HG02610 (cell line): ENCODE measurements at regions not wholly inside any gene's neighbourhood (a gene's known extent, or its start where the extent isn't known, plus 50 kb on each side); places are given as distances from the start of the nearest gene placed in this dataset.

Experiments
- ATAC-seq: cut with Tn5 transposase; IDR thresholded peaks from one replicate; pipeline ENCODE4 v1.9.1; 2021; ENCODE audit warnings: mild to moderate bottlenecking, moderate library complexity; ENCODE audit not compliant: unreplicated experiment

DNA sequence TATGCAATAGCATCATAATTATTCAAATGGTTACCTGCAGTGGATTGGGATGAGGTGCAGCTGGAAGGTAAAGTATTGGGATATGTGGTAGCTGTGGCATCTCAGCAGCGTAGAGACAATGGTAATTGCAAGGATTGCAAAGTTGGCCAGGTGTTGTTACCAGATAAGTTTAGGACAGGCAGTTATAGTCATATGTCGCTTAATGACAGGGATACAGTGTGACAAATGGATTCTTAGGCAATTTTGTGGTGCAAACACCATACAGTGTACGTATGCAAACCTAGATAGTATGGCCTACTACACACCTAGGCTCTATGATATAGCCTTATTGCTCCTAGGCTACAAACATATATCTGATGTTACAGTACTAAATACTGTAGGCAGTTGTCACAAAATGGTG lies 163.5 kb upstream of the LYZL2 start:
- ATAC-seq, result no peak

DNA sequence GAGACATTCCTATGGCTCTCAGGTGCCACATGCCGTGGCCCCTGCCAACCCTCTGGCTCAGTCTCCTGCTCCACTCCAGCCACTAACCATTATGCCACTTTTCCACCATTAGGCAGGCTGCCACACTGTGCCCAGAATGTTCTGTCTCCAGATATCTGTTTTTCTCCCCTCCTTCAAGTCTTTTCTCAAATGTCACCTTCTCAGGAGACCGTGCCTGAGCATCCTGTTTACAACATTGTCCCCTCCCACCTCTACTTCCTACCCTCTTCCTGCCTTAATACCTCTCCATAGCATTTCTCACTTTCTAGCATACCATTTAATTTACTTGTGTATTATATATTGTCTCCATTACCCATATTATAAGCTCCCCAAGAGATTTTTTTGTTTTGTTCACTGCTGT lies 162.5 kb upstream of the LYZL2 start:
- ATAC-seq, result no peak

DNA sequence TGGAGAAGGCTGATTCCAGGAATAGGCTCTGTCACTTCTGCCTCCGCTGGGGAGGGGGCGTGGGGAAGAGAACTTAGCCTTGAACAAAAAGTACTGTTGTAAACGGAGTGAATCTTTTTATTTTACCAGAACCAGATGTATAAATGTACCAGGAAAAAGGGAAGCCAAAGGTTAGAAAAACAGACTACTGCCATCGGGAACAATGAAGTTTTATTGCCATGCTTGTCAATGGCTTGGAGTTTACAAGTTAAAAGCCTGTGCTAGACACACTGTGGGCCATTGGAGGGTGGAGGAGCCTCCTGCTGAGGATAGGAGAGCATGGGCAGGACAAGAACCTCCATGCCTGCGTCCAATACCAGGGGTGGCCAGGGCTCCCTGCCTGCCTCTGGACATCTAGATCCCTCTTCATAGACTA lies 161.7 kb upstream of the LYZL2 start:
- ATAC-seq, result no peak

DNA sequence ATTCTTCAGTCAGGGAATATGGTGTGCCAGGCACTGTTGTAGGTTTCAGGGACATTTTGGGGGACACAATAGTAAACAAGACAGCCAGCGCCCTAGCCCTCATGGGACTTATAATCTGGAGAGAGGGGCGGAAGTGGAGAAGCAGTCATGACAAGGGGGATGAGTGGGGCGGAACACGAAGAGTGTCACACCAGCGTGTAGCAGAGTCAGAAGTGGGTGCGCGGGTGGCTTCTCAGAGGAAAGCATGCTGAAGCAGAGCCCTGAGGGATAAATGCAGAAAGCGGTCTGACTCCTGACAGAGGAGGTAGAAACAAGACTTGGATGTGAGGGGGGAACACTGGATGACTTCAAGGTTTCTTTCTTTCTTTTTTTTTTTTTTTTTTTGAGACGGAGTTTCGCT lies 160.3 kb upstream of the LYZL2 start:
- ATAC-seq, result no peak

- no peak for ATAC-seq
Observed at GRCh38 chr10:30788307-30788706, 158.8 kb upstream of the LYZL2 start.

GRCh38 chr10:30786906-30787305 lies 157.4 kb upstream of the LYZL2 start:
- no peak for ATAC-seq

DNA sequence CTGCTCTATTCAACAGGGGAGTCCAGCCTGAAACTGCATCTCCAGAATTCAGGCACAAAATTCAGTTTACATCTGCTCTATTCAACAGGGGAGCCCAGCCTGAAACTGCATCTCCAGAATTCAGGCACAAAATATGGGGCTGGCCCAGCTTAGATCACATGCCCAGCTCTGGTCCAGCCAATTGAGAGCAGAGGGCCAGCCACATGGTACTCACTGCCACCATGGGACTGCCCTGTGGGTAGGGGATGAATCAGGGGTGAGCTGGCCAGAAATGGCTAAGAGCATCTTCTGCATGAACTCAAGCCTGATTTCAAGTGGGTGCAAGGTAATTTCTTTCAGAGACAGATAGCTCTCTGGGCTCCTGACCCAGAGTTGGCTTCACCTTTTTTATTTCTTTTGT lies 156.6 kb upstream of the LYZL2 start:
- no peak for ATAC-seq

DNA sequence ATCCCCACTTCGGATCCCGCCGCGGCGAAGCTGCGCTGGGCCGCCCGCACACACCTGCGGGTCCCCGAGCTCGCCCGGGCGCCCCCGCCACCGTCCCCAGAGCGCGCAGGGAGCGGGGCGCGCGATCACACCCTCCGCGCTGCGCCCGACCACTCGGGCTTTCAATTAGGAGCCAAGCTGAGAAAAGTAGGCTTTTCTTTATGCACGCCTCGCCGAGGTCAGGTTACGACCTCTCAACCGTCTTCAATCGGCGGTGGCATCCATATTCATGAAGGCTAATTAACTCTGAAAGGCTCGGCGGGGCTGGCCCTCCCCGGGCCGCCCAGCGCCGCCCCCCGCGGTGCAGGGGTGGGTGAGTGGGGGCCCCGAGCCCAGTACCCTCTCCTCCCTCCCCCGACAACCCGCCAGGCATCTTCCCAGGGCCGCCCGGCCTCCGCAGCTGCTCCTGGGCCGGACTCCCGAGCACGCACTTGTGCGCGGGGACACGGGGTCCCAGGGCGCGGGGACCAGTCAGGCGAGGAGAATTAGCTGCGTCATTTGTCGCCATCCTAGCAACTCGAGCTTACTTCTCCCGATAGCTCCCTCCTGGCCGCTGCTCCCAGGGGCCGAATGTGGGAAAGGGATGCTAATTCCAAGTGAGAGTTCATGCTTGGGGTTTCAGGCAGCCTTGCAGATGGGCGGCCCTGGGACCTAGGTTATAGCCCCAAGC lies 155.5 kb upstream of the LYZL2 start:
- ATAC-seq, result no peak

GRCh38 chr10:30784524-30784896 lies 155.0 kb upstream of the LYZL2 start:
- no peak for ATAC-seq

DNA sequence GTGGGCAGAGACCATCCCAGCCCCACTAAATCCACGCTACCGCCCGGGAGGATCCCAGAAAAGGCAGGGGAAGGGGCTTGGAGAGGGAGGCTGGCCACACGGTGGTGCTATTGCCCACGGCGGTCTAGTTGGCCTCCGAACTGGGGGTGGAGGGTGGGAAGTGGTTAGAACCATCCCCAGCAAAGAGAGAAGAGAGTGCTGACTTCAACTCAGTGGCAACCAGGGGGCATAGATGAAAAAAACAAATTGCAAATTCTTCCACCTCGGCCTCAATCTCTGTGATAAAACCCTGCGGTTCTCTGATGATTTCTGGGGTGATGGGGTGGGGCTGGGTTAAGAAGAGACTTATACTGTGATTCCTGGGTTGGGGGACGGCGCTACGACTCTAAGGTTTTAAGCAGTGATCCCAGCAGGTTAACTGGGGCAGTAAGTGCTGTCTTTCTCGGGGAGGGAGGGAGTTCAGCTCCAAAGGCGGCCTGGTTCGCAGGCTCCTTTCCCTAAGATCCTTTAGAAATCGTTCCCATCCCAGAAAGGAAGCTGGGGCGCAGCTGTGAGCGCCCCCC lies 154.5 kb upstream of the LYZL2 start:
- no peak for ATAC-seq

DNA sequence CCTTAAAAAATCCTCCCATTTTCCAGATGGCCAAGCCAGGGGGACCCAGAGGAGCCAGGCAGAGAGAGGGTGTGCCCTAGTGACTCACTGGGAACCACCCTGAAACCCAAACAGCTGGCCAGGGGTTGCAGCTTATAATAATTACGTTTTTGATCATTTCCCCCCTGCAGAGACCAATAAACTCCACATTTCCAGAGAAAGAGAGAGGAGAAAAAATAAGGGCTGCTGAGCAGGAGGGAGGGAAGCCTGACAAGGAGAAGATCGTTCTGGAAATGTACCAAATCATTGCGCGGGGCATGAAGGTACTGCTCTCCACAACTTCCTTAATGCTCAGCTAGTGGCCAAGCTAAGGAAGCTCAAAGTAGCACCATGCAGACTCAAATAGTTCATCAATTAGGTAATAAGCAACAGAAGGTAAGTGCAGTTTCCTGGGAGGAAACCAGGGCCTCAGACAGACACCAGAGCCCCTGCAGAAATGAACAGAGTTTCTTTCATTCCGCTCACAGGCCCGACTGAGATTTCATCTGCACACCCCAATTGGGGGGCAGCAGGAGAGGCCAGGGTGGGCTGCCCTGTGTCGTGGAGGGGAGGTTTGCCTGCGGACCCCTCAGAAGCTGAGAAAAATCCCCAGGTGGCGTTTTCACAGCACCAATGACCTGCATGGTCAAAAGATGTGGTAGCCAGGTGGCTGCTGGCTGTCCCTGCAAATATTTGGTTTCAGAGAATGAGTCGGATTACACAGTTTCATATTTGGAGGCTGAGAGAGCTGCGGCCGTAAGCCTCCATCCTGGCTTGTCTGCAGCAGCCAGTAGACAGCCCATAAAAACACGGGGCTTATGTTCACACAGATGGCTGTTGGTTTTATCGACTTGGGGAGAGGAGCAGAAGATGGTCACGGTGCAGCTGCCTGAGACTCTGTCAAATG lies 153.2 kb upstream of the LYZL2 start:
- no peak for ATAC-seq

DNA sequence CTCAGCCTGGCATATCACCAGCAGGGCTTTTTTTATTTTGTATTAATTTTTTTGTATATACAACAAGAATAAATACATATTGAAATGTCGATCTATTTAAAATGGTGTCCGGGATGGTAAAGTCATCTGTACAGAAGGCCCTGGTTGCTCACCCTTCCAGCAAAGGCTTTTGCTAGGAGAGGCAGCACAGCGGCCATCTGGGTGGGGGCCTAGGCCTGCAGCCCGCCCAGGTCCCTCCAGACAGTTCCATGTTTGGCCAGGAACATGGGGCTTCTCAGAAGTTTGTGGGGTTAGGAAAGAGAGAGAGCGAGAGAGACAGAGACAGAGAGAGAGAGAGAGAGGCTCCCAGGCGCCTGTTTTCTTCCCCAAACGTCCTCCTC lies 152.6 kb upstream of the LYZL2 start:
- no peak for ATAC-seq

- ATAC-seq, result no peak
Observed at GRCh38 chr10:30781670-30782121, 152.1 kb upstream of the LYZL2 start.

DNA sequence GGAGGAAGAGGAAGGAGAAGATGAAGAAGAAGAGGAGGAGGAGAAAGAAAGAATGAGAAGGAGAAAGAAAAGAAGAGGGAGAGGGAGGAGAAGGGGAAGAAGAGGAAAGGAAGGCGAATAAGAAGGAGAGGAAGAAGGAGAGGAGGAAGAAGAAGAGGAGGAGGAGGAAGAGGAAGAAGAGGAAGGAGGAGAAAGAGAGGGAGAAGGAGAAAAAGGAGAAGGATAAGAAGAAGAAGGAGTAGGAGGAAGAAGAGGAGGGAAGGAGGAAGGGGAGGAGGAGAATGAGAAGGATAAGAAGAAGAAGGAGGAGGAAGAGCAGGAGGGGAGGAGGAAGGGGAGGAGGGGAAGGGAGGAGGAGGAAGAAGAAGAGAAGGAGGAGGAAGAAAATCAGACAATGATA lies 149.2 kb upstream of the LYZL2 start:
- ATAC-seq, result no peak

GRCh38 chr10:30775779-30776591 lies 146.4 kb upstream of the LYZL2 start:
- ATAC-seq, result no peak

- no peak for ATAC-seq
Observed at GRCh38 chr10:30774261-30774660, 144.7 kb upstream of the LYZL2 start.

- no peak for ATAC-seq
Observed at GRCh38 chr10:30773501-30773900, 143.9 kb upstream of the LYZL2 start.

DNA sequence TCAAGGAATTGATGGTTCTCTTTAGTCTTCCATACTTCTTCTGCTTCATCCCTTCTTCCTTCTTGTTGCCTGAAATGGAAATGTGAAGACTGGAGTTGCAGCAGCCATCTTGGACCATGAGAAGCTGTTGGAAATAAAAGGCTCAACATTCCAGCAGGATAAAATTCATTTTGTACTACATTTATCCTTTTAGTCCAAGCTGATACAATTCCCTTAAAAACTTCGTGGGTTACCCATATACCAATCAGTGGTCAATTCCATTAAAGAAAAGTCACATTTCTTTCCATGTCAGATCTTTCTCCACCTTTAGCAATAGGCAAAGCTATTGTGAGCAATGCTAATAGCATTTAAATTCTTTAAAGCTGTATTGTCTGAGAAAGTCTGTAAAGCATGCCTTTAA lies 141.3 kb upstream of the LYZL2 start:
- no peak for ATAC-seq

- no peak for ATAC-seq
Observed at GRCh38 chr10:30770229-30770628, 140.7 kb upstream of the LYZL2 start.

GRCh38 chr10:30769361-30769760 lies 139.8 kb upstream of the LYZL2 start:
- ATAC-seq, result no peak

DNA sequence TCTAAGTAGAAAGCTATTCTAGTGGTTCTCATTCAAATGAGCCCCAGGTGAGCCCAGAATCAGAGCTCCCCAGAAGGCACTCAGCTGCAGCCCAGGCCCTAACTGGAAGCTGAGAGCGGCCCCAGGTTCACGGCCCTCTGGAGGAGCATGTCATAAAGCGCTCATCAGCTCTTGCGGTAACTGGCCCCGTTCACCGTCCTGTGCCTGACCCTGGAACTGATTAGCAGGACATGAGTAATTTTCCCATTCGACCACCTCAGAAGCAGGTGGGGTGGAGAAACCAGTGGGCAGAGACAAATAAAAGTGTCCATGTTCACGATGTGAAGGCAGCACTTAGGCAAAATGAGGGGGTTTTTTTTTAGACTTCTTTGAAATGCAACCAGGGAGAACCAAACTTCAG lies 136.1 kb upstream of the LYZL2 start:
- ATAC-seq, result no peak
